Right ventricle myocardium inferior (tissue), 1 donor: ENCODE measurements at regions not wholly inside any gene's neighbourhood (a gene's known extent, or its start where the extent isn't known, plus 50 kb on each side); places are given as distances from the start of the nearest gene placed in this dataset.
"Not testable (repeated sequence)": the region's sequence is repeated elsewhere in the genome, so short reads cannot be mapped to it uniquely, and the experiment has no call there.

Source experiments
- ATAC-seq: fragments of 200-7000 bp; cut with Tn5 transposase; one replicate; pipeline ENCODE4 v1.9.1; 2020; ENCODE audit warnings: mild to moderate bottlenecking, moderate library complexity
- DNase-seq: peaks from one replicate; pipeline ENCODE4 v3.0.0; 2021; ENCODE audit errors: missing footprints
- intact Hi-C: fragments of 100-400 bp; cut with DNase I; formaldehyde crosslinking; loops from one replicate; pipeline ENCODE4 v1.11.0; 2022
- donor health status: DM: no; HTN: yes; CAD: no; lungs with severe emphysema.

- DNase-seq (no peak), ATAC-seq (no peak)
- intact Hi-C loops = no loop called here
These were observed 273.5 kb upstream of the HS6ST1 start for GRCh38 chr2:128591861-128592822.

- intact Hi-C loops = no loop called here
- ATAC-seq (no peak), DNase-seq (no peak)
These were observed 274.8 kb upstream of the HS6ST1 start for GRCh38 chr2:128593518-128593878.

- ATAC-seq (peak; percentile 69), DNase-seq (no peak)
- intact Hi-C loops = no loop called here
These were observed 275.4 kb upstream of the HS6ST1 start for GRCh38 chr2:128593879-128594650.

- ATAC-seq = no peak
- intact Hi-C loops = no loop called here
- no peak for DNase-seq
These were observed 275.9 kb upstream of the HS6ST1 start for GRCh38 chr2:128594651-128594910.

- no peak for DNase-seq
- no peak for ATAC-seq
- intact Hi-C loops = no loop called here
These were observed 276.4 kb upstream of the HS6ST1 start for GRCh38 chr2:128594953-128595677.

GRCh38 chr2:128595763-128596395 is 277.2 kb upstream of the HS6ST1 start:
- intact Hi-C loops = no loop called here
- ATAC-seq (no peak), DNase-seq (no peak)

- ATAC-seq (no peak), DNase-seq (no peak)
- intact Hi-C loops = no loop called here
These were observed 277.9 kb upstream of the HS6ST1 start for GRCh38 chr2:128596396-128597120.

GRCh38 chr2:128597121-128597762 is 278.6 kb upstream of the HS6ST1 start:
- ATAC-seq (no peak), DNase-seq (peak; percentile 16)
- intact Hi-C loops = no loop called here

GRCh38 chr2:128598260-128598659 is 279.6 kb upstream of the HS6ST1 start:
- intact Hi-C loops, DNase-seq, ATAC-seq: not testable (repeated sequence)

GRCh38 chr2:128598862-128599441 is 280.3 kb upstream of the HS6ST1 start:
- DNase-seq (no peak), ATAC-seq (no peak)
- intact Hi-C loops = no loop called here

GRCh38 chr2:128599700-128600099 is 281.0 kb upstream of the HS6ST1 start:
- DNase-seq = no peak
- intact Hi-C loops = no loop called here
- ATAC-seq = no peak

GRCh38 chr2:128600581-128601297 is 282.1 kb upstream of the HS6ST1 start:
- intact Hi-C loops = no loop called here
- peak; percentile 28 for DNase-seq
- ATAC-seq = no peak

- intact Hi-C loops = no loop called here
- DNase-seq (peak; percentile 57), ATAC-seq (no peak)
These were observed 282.8 kb upstream of the HS6ST1 start for GRCh38 chr2:128601298-128602037.

GRCh38 chr2:128602038-128602698 is 283.5 kb upstream of the HS6ST1 start:
- intact Hi-C loops = no loop called here
- peak; percentile 21 for DNase-seq
- no peak for ATAC-seq

GRCh38 chr2:128602699-128603101 is 284.0 kb upstream of the HS6ST1 start:
- intact Hi-C loops = no loop called here
- ATAC-seq (no peak), DNase-seq (no peak)

- intact Hi-C loops = no loop called here
- DNase-seq = peak; percentile 68
- peak; percentile 67 for ATAC-seq
These were observed 284.8 kb upstream of the HS6ST1 start for GRCh38 chr2:128603411-128603924.
